OCI-LY7 (cell line): ENCODE measurements at regions not wholly inside any gene's neighbourhood (a gene's known extent, or its start where the extent isn't known, plus 50 kb on each side); places are given as distances from the start of the nearest gene placed in this dataset.

Source experiments
- EZH2phosphoT487 ChIP-seq: fragments of 200-600 bp; sonication (generic); IDR thresholded peaks from 2 replicates; pipeline ENCODE4 v1.6.1; 2018; ENCODE audit warnings: low read depth, borderline replicate concordance, mild to moderate bottlenecking, mixed run types, antibody characterized with exemption, low read length, moderate library complexity, mixed read lengths
- TF ChIP-seq, protein P1 (sequence below): fragments of 200-600 bp; sonication (generic); conservative IDR thresholded peaks from 2 replicates; pipeline ENCODE4 v1.5.1; 2014; ENCODE audit warnings: mild to moderate bottlenecking, antibody characterized with exemption, low read length, moderate library complexity, mixed read lengths

DNA sequence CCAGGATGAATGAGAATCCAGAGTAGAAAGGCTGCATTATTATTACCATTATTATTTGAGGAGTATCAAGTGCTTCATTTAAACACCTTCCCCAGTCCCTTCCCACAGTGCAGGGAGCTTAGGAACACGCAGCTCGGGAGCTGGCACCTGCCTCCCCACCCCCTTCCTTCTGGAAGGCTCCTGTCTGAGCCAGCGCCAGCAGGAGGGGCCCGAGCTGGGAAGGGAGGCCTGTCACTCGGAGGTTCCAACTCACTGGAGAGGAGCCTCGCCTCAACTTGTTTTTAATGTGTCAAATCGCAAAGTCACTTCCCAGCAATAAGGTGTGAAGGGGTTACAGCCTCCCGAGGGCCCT, 156.4 kb upstream of the IRX4 start:
- TF ChIP-seq EZH2phosphoT487 = no peak
- TF ChIP-seq, protein P1, sequence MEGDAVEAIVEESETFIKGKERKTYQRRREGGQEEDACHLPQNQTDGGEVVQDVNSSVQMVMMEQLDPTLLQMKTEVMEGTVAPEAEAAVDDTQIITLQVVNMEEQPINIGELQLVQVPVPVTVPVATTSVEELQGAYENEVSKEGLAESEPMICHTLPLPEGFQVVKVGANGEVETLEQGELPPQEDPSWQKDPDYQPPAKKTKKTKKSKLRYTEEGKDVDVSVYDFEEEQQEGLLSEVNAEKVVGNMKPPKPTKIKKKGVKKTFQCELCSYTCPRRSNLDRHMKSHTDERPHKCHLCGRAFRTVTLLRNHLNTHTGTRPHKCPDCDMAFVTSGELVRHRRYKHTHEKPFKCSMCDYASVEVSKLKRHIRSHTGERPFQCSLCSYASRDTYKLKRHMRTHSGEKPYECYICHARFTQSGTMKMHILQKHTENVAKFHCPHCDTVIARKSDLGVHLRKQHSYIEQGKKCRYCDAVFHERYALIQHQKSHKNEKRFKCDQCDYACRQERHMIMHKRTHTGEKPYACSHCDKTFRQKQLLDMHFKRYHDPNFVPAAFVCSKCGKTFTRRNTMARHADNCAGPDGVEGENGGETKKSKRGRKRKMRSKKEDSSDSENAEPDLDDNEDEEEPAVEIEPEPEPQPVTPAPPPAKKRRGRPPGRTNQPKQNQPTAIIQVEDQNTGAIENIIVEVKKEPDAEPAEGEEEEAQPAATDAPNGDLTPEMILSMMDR = no peak
